ENCODE measurements at regions not wholly inside any gene's neighbourhood (a gene's known extent, or its start where the extent isn't known, plus 50 kb on each side); places are given as distances from the start of the nearest gene placed in this dataset.

DNA sequence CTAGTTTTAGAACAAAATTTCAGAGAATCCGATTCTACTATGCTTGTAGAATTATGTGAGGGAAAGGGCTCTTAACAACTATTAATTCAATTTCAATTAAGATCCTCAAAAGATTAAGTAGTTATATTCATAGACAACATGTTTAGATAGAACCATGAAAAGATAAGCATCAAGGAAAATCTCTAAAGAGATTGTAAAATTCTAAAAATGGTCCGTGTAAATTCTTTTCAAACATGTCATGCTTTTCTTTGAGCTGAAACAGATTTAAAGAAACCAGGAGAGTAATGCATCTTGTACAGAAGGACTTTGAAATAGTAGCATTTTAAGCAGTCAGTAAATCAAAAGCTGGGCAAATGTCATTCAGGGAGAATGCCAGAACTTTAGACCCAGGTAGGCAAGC is 1080.6 kb upstream of the B3GALT2 start:
- Mint-ChIP-seq H3K27ac (no peak overlapping the region), H3K4me1 (peaks cover 0 to 11% (median 4%) of the 10 kb centered on the region in 4 donors), H3K27me3 (no peaks in the 10 kb centered on the region), H3K9me3 (peaks cover 0 to 20% (median 4%) of the 10 kb centered on the region in 7 donors), H3K4me3 (no peak overlapping the region), H3K36me3 (peaks cover 22% of the 10 kb centered on the region)
- Histone ChIP-seq H3K4me3 (ENCODE audit: low read depth, low read length) (no peak overlapping the region), H3K36me3 (ENCODE audit: control insufficient read depth, insufficient read depth, low read length) (peaks cover 3% of the 10 kb centered on the region), H3K27me3 (ENCODE audit: control insufficient read depth, insufficient read depth, low read length) (no peaks in the 10 kb centered on the region), H3K27ac (ENCODE audit: insufficient read depth, low read length, poor library complexity, severe bottlenecking) (no peak overlapping the region), H3K9me3 (ENCODE audit: control insufficient read depth in 2 of 2, low read length in 2 of 2) (peaks cover 0 to 2% of the 10 kb centered on the region in 2 experiments), H3K4me1 (ENCODE audit: control insufficient read depth, insufficient read depth, low read length, poor library complexity, severe bottlenecking) (no peaks in the 10 kb centered on the region)
- DNase-seq (no peak), ATAC-seq (ENCODE audit: low read depth in 2 of 2) (no peak)

GRCh38 chr1:194256010-194256409 is 1069.6 kb upstream of the B3GALT2 start:
- no peaks in the 10 kb centered on the region for H3K9me3 ChIP-seq (ENCODE audit: control insufficient read depth in 2 of 2, low read length in 2 of 2)
- H3K4me3 ChIP-seq (ENCODE audit: low read depth, low read length): no peak overlapping the region
- no peaks in the 10 kb centered on the region for H3K36me3 ChIP-seq (ENCODE audit: control insufficient read depth, insufficient read depth, low read length)
- peaks cover 4% of the 10 kb centered on the region for H3K36me3 Mint-ChIP-seq
- no peak for ATAC-seq (ENCODE audit: low read depth in 2 of 2)
- no peaks in the 10 kb centered on the region for H3K27me3 ChIP-seq (ENCODE audit: control insufficient read depth, insufficient read depth, low read length)
- H3K9me3 Mint-ChIP-seq: peaks cover 0 to 5% (median 0%) of the 10 kb centered on the region in 7 donors
- no peak overlapping the region for H3K27ac ChIP-seq (ENCODE audit: insufficient read depth, low read length, poor library complexity, severe bottlenecking)
- DNase-seq: no peak
- no peaks in the 10 kb centered on the region for H3K4me1 ChIP-seq (ENCODE audit: control insufficient read depth, insufficient read depth, low read length, poor library complexity, severe bottlenecking)
- no peak overlapping the region for H3K4me3 Mint-ChIP-seq
- H3K27ac Mint-ChIP-seq: no peak overlapping the region
- no peaks in the 10 kb centered on the region for H3K27me3 Mint-ChIP-seq
- peaks cover 0 to 22% (median 9%) of the 10 kb centered on the region in 4 donors for H3K4me1 Mint-ChIP-seq

- Histone ChIP-seq H3K27me3 (ENCODE audit: control insufficient read depth, insufficient read depth, low read length) (no peaks in the 10 kb centered on the region), H3K27ac (ENCODE audit: insufficient read depth, low read length, poor library complexity, severe bottlenecking) (no peak overlapping the region), H3K9me3 (ENCODE audit: control insufficient read depth in 2 of 2, low read length in 2 of 2) (no peaks in the 10 kb centered on the region), H3K4me1 (ENCODE audit: control insufficient read depth, insufficient read depth, low read length, poor library complexity, severe bottlenecking) (no peaks in the 10 kb centered on the region), H3K4me3 (ENCODE audit: low read depth, low read length) (no peak overlapping the region), H3K36me3 (ENCODE audit: control insufficient read depth, insufficient read depth, low read length) (no peaks in the 10 kb centered on the region)
- no peak for DNase-seq
- Mint-ChIP-seq H3K27me3 (no peaks in the 10 kb centered on the region), H3K27ac (peak overlapping the region in 2 of 3 donors; percentile 13 to 60), H3K9me3 (peaks cover 0 to 3% (median 0%) of the 10 kb centered on the region in 7 donors), H3K4me1 (peaks cover 0 to 30% (median 11%) of the 10 kb centered on the region in 4 donors), H3K4me3 (peak overlapping the region in 1 of 4 donors; percentile 51), H3K36me3 (peaks cover 13% of the 10 kb centered on the region)
- no peak for ATAC-seq (ENCODE audit: low read depth in 2 of 2)
Observed at GRCh38 chr1:194252199-194252598, 1065.8 kb upstream of the B3GALT2 start.

DNA sequence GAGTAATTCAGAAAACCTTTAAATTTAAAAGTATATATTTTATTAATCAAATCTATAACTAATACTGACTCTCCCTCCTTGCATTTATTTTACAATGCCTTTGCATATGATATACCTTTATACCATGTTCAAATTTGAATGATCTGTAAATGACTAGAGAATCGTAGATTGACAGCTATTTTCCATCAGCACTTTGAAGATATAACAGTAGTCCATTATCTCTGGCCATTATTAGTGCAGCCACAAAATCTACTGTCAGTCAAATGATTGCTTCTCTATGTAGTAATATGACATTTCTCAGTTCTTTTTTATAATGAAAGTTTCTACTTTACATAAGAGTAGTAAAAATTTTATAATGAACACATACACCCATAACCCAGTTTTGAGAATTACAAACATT is 1054.8 kb upstream of the B3GALT2 start:
- Mint-ChIP-seq H3K27ac (no peak overlapping the region), H3K9me3 (peaks cover 0 to 1% (median 0%) of the 10 kb centered on the region in 7 donors), H3K27me3 (no peaks in the 10 kb centered on the region), H3K4me3 (no peak overlapping the region), H3K36me3 (no peaks in the 10 kb centered on the region), H3K4me1 (peaks cover 0 to 26% (median 11%) of the 10 kb centered on the region in 4 donors)
- H3K36me3 ChIP-seq (ENCODE audit: control insufficient read depth, insufficient read depth, low read length): no peaks in the 10 kb centered on the region
- H3K27ac ChIP-seq (ENCODE audit: insufficient read depth, low read length, poor library complexity, severe bottlenecking): no peak overlapping the region
- no peak for ATAC-seq (ENCODE audit: low read depth in 2 of 2)
- no peaks in the 10 kb centered on the region for H3K9me3 ChIP-seq (ENCODE audit: control insufficient read depth in 2 of 2, low read length in 2 of 2)
- no peak overlapping the region for H3K4me3 ChIP-seq (ENCODE audit: low read depth, low read length)
- DNase-seq: no peak
- H3K4me1 ChIP-seq (ENCODE audit: control insufficient read depth, insufficient read depth, low read length, poor library complexity, severe bottlenecking): no peaks in the 10 kb centered on the region
- H3K27me3 ChIP-seq (ENCODE audit: control insufficient read depth, insufficient read depth, low read length): no peaks in the 10 kb centered on the region

- no peaks in the 10 kb centered on the region for H3K9me3 ChIP-seq (ENCODE audit: control insufficient read depth in 2 of 2, low read length in 2 of 2)
- H3K4me1 ChIP-seq (ENCODE audit: control insufficient read depth, insufficient read depth, low read length, poor library complexity, severe bottlenecking): no peaks in the 10 kb centered on the region
- H3K4me3 ChIP-seq (ENCODE audit: low read depth, low read length): no peak overlapping the region
- Mint-ChIP-seq H3K27me3 (no peaks in the 10 kb centered on the region), H3K4me3 (no peak overlapping the region), H3K4me1 (peaks cover 5 to 22% (median 8%) of the 10 kb centered on the region in 4 donors), H3K9me3 (no peaks in the 10 kb centered on the region), H3K27ac (no peak overlapping the region), H3K36me3 (no peaks in the 10 kb centered on the region)
- no peaks in the 10 kb centered on the region for H3K27me3 ChIP-seq (ENCODE audit: control insufficient read depth, insufficient read depth, low read length)
- H3K36me3 ChIP-seq (ENCODE audit: control insufficient read depth, insufficient read depth, low read length): no peaks in the 10 kb centered on the region
- no peak overlapping the region for H3K27ac ChIP-seq (ENCODE audit: insufficient read depth, low read length, poor library complexity, severe bottlenecking)
- ATAC-seq (ENCODE audit: low read depth in 2 of 2) (no peak), DNase-seq (no peak)
Observed at GRCh38 chr1:194233069-194233468, 1046.7 kb upstream of the B3GALT2 start.

- peaks cover 11% of the 10 kb centered on the region for H3K4me1 ChIP-seq (ENCODE audit: control insufficient read depth, insufficient read depth, low read length, poor library complexity, severe bottlenecking)
- ATAC-seq (ENCODE audit: low read depth in 2 of 2) (no peak), DNase-seq (no peak)
- H3K9me3 ChIP-seq (ENCODE audit: control insufficient read depth in 2 of 2, low read length in 2 of 2): no peaks in the 10 kb centered on the region
- Mint-ChIP-seq H3K27me3 (no peaks in the 10 kb centered on the region), H3K4me1 (peaks cover 10 to 25% (median 23%) of the 10 kb centered on the region in 4 donors), H3K9me3 (no peaks in the 10 kb centered on the region), H3K36me3 (no peaks in the 10 kb centered on the region), H3K4me3 (no peak overlapping the region), H3K27ac (no peak overlapping the region)
- no peaks in the 10 kb centered on the region for H3K36me3 ChIP-seq (ENCODE audit: control insufficient read depth, insufficient read depth, low read length)
- no peak overlapping the region for H3K27ac ChIP-seq (ENCODE audit: insufficient read depth, low read length, poor library complexity, severe bottlenecking)
- no peaks in the 10 kb centered on the region for H3K27me3 ChIP-seq (ENCODE audit: control insufficient read depth, insufficient read depth, low read length)
- H3K4me3 ChIP-seq (ENCODE audit: low read depth, low read length): no peak overlapping the region
Observed at GRCh38 chr1:194230351-194231144, 1044.1 kb upstream of the B3GALT2 start.

DNA sequence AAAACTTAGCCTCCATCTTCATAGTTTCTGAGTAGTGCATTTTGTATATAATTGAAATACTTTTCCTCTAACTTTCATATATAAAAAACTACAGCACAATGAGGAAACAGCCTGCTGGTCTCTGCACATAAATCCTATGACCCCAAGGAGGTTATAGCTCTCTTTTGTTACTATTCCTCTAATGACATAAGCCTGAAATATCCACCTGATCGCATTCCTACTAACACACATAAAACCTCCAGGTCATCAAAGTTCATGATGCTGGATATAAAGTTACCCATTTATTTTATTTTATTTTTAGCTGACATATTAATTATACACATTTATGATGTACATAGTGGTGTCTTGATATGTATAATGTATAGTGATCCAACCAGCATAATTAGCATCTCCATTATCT is 1042.0 kb upstream of the B3GALT2 start:
- H3K9me3 Mint-ChIP-seq: peaks cover 0 to under 1% (median 0%) of the 10 kb centered on the region in 7 donors
- H3K27ac Mint-ChIP-seq: peak overlapping the region in 1 of 3 donors; percentile 41
- peaks cover 11% of the 10 kb centered on the region for H3K4me1 ChIP-seq (ENCODE audit: control insufficient read depth, insufficient read depth, low read length, poor library complexity, severe bottlenecking)
- no peak overlapping the region for H3K27ac ChIP-seq (ENCODE audit: insufficient read depth, low read length, poor library complexity, severe bottlenecking)
- H3K27me3 ChIP-seq (ENCODE audit: control insufficient read depth, insufficient read depth, low read length): no peaks in the 10 kb centered on the region
- peaks cover 3% of the 10 kb centered on the region for H3K36me3 Mint-ChIP-seq
- H3K4me1 Mint-ChIP-seq: peaks cover 10 to 33% (median 27%) of the 10 kb centered on the region in 4 donors
- H3K36me3 ChIP-seq (ENCODE audit: control insufficient read depth, insufficient read depth, low read length): no peaks in the 10 kb centered on the region
- no peak overlapping the region for H3K4me3 Mint-ChIP-seq
- H3K27me3 Mint-ChIP-seq: no peaks in the 10 kb centered on the region
- DNase-seq (no peak), ATAC-seq (ENCODE audit: low read depth in 2 of 2) (no peak)
- H3K9me3 ChIP-seq (ENCODE audit: control insufficient read depth in 2 of 2, low read length in 2 of 2): no peaks in the 10 kb centered on the region
- H3K4me3 ChIP-seq (ENCODE audit: low read depth, low read length): no peak overlapping the region

DNA sequence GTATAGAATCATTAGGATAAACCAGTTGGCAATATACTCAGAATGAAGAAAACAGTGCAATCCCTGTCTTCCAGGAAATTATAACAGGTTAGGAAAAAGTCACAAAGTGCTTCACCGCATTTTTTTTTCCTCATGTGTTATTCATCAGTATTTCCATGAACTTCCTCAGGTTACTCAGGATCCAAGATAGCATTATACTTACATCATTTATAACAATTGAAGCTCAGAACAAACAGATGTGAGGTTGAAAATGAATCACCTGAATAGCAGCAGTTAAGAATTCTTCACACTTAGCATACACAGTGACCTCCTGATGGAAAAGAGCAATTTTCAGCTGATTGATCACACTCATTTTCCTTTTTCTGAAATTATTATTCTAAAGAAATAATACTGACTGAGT is 1040.7 kb upstream of the B3GALT2 start:
- H3K9me3 ChIP-seq (ENCODE audit: control insufficient read depth in 2 of 2, low read length in 2 of 2): no peaks in the 10 kb centered on the region
- DNase-seq (no peak), ATAC-seq (ENCODE audit: low read depth in 2 of 2) (no peak)
- Mint-ChIP-seq H3K9me3 (peaks cover 0 to 2% (median 0%) of the 10 kb centered on the region in 7 donors), H3K4me1 (peaks cover 10 to 34% (median 25%) of the 10 kb centered on the region in 4 donors), H3K36me3 (peaks cover 7% of the 10 kb centered on the region), H3K27me3 (no peaks in the 10 kb centered on the region), H3K4me3 (no peak overlapping the region), H3K27ac (no peak overlapping the region)
- H3K27me3 ChIP-seq (ENCODE audit: control insufficient read depth, insufficient read depth, low read length): no peaks in the 10 kb centered on the region
- H3K27ac ChIP-seq (ENCODE audit: insufficient read depth, low read length, poor library complexity, severe bottlenecking): no peak overlapping the region
- no peaks in the 10 kb centered on the region for H3K36me3 ChIP-seq (ENCODE audit: control insufficient read depth, insufficient read depth, low read length)
- H3K4me1 ChIP-seq (ENCODE audit: control insufficient read depth, insufficient read depth, low read length, poor library complexity, severe bottlenecking): peaks cover 11% of the 10 kb centered on the region
- H3K4me3 ChIP-seq (ENCODE audit: low read depth, low read length): no peak overlapping the region

Data from CD4-positive, CD25-positive, alpha-beta regulatory T cell (primary cell).